AG09309 (cell line): ENCODE measurements at regions not wholly inside any gene's neighbourhood (a gene's known extent, or its start where the extent isn't known, plus 50 kb on each side); places are given as distances from the start of the nearest gene placed in this dataset.

Source experiments
- DNase-seq: peaks from one replicate; pipeline ENCODE4 v3.0.0-alpha.2; 2010; ENCODE audit warnings: low read depth
- H3K4me3 ChIP-seq: 2 replicates; pipeline ENCODE4 v1.5.1; 2011; ENCODE audit warnings: mild to moderate bottlenecking, low read depth, low read length, moderate library complexity; ENCODE audit not compliant: control insufficient read depth
- TF ChIP-seq, protein P1 (sequence below): IDR thresholded peaks from 2 replicates; pipeline ENCODE4 v1.5.1; 2011; ENCODE audit warnings: mild to moderate bottlenecking, low read depth, low read length, inconsistent platforms; ENCODE audit not compliant: insufficient read depth, control insufficient read depth; ENCODE audit errors: missing control alignments

GRCh38 chr9:1722404-1722803, 292.7 kb upstream of the SMARCA2 start:
- TF ChIP-seq, protein P1, sequence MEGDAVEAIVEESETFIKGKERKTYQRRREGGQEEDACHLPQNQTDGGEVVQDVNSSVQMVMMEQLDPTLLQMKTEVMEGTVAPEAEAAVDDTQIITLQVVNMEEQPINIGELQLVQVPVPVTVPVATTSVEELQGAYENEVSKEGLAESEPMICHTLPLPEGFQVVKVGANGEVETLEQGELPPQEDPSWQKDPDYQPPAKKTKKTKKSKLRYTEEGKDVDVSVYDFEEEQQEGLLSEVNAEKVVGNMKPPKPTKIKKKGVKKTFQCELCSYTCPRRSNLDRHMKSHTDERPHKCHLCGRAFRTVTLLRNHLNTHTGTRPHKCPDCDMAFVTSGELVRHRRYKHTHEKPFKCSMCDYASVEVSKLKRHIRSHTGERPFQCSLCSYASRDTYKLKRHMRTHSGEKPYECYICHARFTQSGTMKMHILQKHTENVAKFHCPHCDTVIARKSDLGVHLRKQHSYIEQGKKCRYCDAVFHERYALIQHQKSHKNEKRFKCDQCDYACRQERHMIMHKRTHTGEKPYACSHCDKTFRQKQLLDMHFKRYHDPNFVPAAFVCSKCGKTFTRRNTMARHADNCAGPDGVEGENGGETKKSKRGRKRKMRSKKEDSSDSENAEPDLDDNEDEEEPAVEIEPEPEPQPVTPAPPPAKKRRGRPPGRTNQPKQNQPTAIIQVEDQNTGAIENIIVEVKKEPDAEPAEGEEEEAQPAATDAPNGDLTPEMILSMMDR = no peak
- no peak for DNase-seq

GRCh38 chr9:1723522-1724015, 291.6 kb upstream of the SMARCA2 start:
- no peak for DNase-seq
- H3K4me3 ChIP-seq = no peak overlapping the region
- TF ChIP-seq, protein P1 = no peak

More at GRCh38 chr9:1722404-1722803, 292.7 kb upstream of the SMARCA2 start:
- no peak overlapping the region for H3K4me3 ChIP-seq

- DNase-seq = no peak
- TF ChIP-seq, protein P1 = no peak
- H3K4me3 ChIP-seq = no peak overlapping the region
These were observed 288.0 kb upstream of the SMARCA2 start for GRCh38 chr9:1726993-1727759.

DNA sequence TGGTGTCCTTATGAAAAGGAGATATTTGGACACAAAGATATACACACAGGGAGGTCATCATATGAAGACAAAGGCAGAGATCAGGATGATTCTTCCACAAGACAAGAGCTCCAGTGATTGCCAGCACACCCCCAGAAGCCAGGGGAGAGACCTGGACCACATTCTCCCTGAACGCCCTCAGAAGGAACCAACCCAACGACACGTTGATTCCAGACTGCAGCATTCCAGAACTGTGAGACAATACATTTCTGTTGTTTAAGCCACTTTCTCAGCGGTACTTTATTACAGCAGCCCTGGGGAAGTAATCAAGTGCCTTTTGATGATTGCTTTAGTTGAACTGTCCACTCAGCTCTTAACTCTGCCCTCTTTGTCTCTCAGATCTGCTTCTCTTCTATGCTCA, 285.5 kb upstream of the SMARCA2 start:
- TF ChIP-seq, protein P1 = no peak
- no peak overlapping the region for H3K4me3 ChIP-seq
- no peak for DNase-seq

- H3K4me3 ChIP-seq = no peak overlapping the region
- TF ChIP-seq, protein P1 = no peak
- no peak for DNase-seq
These were observed 282.5 kb upstream of the SMARCA2 start for GRCh38 chr9:1732670-1733069.

DNA sequence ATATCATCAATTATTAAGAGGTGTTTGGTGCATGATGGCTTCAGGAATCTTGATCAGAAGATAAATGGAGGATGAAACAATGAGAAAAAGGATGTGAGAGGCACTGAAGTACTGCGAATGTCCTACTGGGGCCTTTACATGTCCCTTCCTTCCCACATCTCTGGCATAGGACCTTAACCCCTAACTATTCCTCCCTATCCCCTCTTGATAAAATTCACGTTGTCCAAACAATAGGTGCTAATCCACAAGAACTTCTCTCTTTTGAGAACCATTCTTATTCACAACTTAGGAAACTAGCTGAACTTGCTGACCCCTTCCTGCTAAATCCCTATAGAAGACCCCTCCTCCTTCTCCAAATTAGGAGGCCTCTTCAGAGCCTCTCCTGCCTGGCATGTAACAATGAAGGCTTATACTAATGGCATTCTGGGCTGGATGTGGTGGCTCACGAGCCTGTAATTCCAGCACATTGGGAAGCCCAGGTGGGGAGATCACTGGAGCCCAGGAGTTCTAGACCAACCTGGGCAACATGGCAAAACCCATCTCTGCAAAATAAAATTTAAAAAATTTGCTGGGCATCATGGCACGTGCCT, 276.5 kb upstream of the SMARCA2 start:
- no peak overlapping the region for H3K4me3 ChIP-seq
- TF ChIP-seq, protein P1 = no peak
- no peak for DNase-seq
